HG03045 (cell line): ENCODE measurements at regions not wholly inside any gene's neighbourhood (a gene's known extent, or its start where the extent isn't known, plus 50 kb on each side); places are given as distances from the start of the nearest gene placed in this dataset.

Source experiments
- ATAC-seq: cut with Tn5 transposase; IDR thresholded peaks from one replicate; pipeline ENCODE4 v1.9.1; 2021; ENCODE audit warnings: mild to moderate bottlenecking, moderate library complexity; ENCODE audit not compliant: unreplicated experiment

- no peak for ATAC-seq
Observed at GRCh38 chr2:41962922-41963622, 84.7 kb upstream of the PKDCC start.

- ATAC-seq = no peak
Observed at GRCh38 chr2:41963661-41964525, 83.9 kb upstream of the PKDCC start.

- ATAC-seq = no peak
Observed at GRCh38 chr2:41965173-41965908, 82.5 kb upstream of the PKDCC start.

GRCh38 chr2:41965909-41966295 is 81.9 kb upstream of the PKDCC start:
- no peak for ATAC-seq

GRCh38 chr2:41966431-41966893 is 81.4 kb upstream of the PKDCC start:
- ATAC-seq = no peak

GRCh38 chr2:41966920-41967319 is 80.9 kb upstream of the PKDCC start:
- ATAC-seq = no peak

- ATAC-seq = no peak
Observed at GRCh38 chr2:41967476-41968181, 80.2 kb upstream of the PKDCC start.

GRCh38 chr2:41968182-41968578 is 79.6 kb upstream of the PKDCC start:
- ATAC-seq = no peak

GRCh38 chr2:41970988-41971660 is 76.7 kb upstream of the PKDCC start:
- ATAC-seq = no peak

GRCh38 chr2:41972179-41972578 is 75.6 kb upstream of the PKDCC start:
- ATAC-seq = no peak

GRCh38 chr2:41972819-41973218 is 75.0 kb upstream of the PKDCC start:
- ATAC-seq = no peak

- no peak for ATAC-seq
Observed at GRCh38 chr2:41973871-41974270, 74.0 kb upstream of the PKDCC start.

- no peak for ATAC-seq
Observed at GRCh38 chr2:41981417-41981816, 66.4 kb upstream of the PKDCC start.

GRCh38 chr2:41985573-41986095 is 62.2 kb upstream of the PKDCC start:
- ATAC-seq = no peak

GRCh38 chr2:41989501-41990180 is 58.2 kb upstream of the PKDCC start:
- no peak for ATAC-seq

- no peak for ATAC-seq
Observed at GRCh38 chr2:41990245-41990644, 57.6 kb upstream of the PKDCC start.

GRCh38 chr2:41990688-41991087 is 57.1 kb upstream of the PKDCC start:
- no peak for ATAC-seq

- no peak for ATAC-seq
Observed at GRCh38 chr2:41992056-41992642, 55.7 kb upstream of the PKDCC start.
